ENCODE measurements at regions not wholly inside any gene's neighbourhood (a gene's known extent, or its start where the extent isn't known, plus 50 kb on each side); places are given as distances from the start of the nearest gene placed in this dataset.

DNA sequence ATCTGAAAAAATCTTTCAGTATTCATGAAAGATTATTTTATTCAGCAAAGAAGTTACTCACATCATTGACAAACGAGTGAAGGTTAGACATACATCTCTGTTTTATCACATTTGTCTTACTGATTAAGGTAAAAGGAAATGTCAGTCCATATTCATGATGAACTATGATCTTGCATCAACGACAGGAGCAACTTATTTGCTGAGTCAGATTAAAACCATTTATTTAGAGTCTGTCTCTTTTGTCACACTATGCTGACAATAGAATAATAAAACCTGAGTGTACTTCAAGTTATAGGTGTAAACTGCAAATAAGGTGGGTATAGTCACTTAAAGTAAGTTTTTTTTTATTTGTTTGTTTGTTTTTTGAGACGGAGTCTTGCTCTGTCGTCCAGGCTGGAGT lies 216.5 kb upstream of the SEMA3C start:
- H3K9me3 ChIP-seq = no peaks in the 10 kb centered on the region
- no peak overlapping the region for H3K4me3 ChIP-seq
- no peak for ATAC-seq
- no peak overlapping the region for H3K27ac ChIP-seq
- H3K4me1 ChIP-seq = no peaks in the 10 kb centered on the region
- no peaks in the 10 kb centered on the region for H3K36me3 ChIP-seq
- no peaks in the 10 kb centered on the region for H3K27me3 ChIP-seq
- intact Hi-C loops (cut with DNase I) = no loop called here
- no peak for DNase-seq
- TF ChIP-seq, protein P1, sequence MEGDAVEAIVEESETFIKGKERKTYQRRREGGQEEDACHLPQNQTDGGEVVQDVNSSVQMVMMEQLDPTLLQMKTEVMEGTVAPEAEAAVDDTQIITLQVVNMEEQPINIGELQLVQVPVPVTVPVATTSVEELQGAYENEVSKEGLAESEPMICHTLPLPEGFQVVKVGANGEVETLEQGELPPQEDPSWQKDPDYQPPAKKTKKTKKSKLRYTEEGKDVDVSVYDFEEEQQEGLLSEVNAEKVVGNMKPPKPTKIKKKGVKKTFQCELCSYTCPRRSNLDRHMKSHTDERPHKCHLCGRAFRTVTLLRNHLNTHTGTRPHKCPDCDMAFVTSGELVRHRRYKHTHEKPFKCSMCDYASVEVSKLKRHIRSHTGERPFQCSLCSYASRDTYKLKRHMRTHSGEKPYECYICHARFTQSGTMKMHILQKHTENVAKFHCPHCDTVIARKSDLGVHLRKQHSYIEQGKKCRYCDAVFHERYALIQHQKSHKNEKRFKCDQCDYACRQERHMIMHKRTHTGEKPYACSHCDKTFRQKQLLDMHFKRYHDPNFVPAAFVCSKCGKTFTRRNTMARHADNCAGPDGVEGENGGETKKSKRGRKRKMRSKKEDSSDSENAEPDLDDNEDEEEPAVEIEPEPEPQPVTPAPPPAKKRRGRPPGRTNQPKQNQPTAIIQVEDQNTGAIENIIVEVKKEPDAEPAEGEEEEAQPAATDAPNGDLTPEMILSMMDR (IDR thresholded peaks at IDR 0.05) = no peak

DNA sequence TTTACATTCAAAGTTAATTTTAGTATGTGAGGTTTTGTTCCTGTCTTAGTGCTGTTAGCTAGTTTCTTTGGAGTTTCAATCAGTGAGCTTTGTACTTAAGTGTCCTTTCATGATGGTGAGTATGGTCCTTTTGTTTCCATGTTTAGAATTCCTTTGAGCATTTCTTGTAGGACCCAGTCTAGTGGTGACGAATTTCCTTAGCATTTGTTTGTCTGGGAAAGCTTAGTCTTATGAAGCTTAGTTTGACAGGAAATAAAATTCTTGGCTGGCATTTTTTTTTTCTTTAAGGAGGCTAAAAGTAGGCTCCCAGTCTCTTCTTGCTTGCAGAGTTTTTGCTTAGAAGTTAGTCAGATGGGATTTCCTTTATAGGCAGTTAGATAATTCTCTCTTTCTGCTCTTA lies 209.2 kb upstream of the SEMA3C start:
- H3K4me3 ChIP-seq = no peak overlapping the region
- TF ChIP-seq, protein P1 (IDR thresholded peaks at IDR 0.05) = no peak
- intact Hi-C loops (cut with DNase I) = no loop called here
- no peaks in the 10 kb centered on the region for H3K9me3 ChIP-seq
- DNase-seq (no peak), ATAC-seq (no peak)
- no peaks in the 10 kb centered on the region for H3K27me3 ChIP-seq
- H3K4me1 ChIP-seq = no peaks in the 10 kb centered on the region
- no peak overlapping the region for H3K27ac ChIP-seq
- no peaks in the 10 kb centered on the region for H3K36me3 ChIP-seq

DNA sequence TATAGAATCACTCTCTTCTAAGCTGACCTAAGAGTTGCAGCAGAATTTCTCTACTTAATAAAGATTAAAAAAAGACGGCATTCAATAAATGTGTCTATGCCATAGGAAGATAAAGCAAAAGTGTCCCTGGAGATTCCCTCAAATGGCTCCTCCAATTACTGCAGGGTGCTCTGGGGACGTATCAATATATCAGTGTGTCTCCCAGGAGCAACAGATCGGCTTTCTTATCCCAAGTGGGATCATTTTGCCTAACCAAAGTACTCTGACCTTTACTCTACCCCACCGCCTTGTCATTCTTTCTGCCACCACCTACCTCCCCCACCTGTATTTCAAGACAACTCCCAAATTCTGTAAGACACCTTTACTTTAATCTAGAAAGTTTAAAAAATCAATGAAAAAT lies 202.0 kb upstream of the SEMA3C start:
- Histone ChIP-seq H3K27me3 (no peaks in the 10 kb centered on the region), H3K4me1 (no peaks in the 10 kb centered on the region), H3K27ac (no peak overlapping the region), H3K4me3 (no peak overlapping the region), H3K9me3 (no peaks in the 10 kb centered on the region), H3K36me3 (no peaks in the 10 kb centered on the region)
- ATAC-seq (no peak), DNase-seq (no peak)
- intact Hi-C loops (cut with DNase I) = no loop called here
- TF ChIP-seq, protein P1 (IDR thresholded peaks at IDR 0.05) = no peak

DNA sequence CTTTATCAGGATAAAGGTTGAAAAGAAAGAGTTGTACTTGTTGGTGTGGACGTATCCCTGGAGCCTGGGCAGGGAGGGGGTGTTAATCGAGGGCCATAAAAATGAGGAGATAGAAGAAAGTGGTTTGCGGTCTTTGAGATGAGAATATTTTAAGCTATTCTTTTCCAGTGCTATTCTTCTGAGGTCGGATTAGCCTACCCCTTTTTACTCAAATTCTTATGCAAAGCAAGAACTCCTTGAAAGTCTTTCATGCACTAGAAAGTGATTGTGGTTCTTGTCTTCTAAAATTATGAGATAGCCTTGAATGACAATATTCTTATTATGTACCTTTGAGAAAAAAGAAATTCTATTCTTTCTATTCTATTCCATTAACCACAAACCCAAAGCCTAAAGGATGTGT lies 201.3 kb upstream of the SEMA3C start:
- H3K9me3 ChIP-seq = no peaks in the 10 kb centered on the region
- no peak for DNase-seq
- intact Hi-C loops (cut with DNase I) = no loop called here
- no peak overlapping the region for H3K4me3 ChIP-seq
- no peak for ATAC-seq
- no peaks in the 10 kb centered on the region for H3K27me3 ChIP-seq
- no peaks in the 10 kb centered on the region for H3K4me1 ChIP-seq
- no peak overlapping the region for H3K27ac ChIP-seq
- TF ChIP-seq, protein P1 (IDR thresholded peaks at IDR 0.05) = no peak
- no peaks in the 10 kb centered on the region for H3K36me3 ChIP-seq

DNA sequence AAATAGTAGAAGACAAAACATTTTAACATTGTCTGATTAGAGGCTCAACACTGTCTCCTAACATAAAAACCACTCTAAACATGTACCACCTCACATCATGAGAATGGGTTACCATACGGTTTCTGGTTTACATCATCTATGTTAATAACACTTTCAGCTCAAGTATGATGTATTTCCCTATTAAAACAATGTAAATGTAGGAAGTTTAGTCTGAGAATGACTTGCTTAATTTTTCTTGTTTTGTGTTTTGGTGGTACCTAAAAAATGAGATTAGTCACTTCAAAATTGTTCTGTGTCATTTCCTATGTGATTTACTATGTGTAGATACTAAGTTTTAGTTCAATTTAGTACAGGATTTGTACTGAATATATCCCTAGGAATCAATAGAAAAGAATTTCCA lies 195.8 kb upstream of the SEMA3C start:
- TF ChIP-seq, protein P1 (IDR thresholded peaks at IDR 0.05) = no peak
- intact Hi-C loops (cut with DNase I) = no loop called here

DNA sequence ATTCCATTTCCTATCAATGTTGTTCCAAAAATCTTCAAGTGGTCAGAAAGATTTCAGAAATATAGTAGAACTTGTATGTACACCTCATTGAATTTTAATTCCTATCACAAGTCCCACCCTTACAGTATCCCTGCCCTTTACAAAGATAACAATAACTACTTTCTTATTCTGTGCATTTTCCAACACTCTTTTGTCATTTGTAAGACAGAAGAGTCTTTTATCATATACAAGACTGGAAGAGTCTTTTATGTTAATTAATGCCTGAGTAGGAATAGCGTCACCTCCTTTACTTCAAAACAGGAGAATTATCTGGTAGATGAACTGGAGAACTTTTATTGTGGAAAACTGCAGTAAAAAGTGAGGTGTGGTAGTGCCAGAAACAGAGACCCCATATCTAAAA lies 193.9 kb upstream of the SEMA3C start:
- intact Hi-C loops (cut with DNase I) = no loop called here
- ATAC-seq = no peak
- TF ChIP-seq, protein P1 (IDR thresholded peaks at IDR 0.05) = no peak
- DNase-seq = no peak
- Histone ChIP-seq H3K4me3 (no peak overlapping the region), H3K27ac (no peak overlapping the region), H3K4me1 (no peaks in the 10 kb centered on the region), H3K9me3 (no peaks in the 10 kb centered on the region), H3K27me3 (no peaks in the 10 kb centered on the region), H3K36me3 (no peaks in the 10 kb centered on the region)

More for the DNA sequence above, 195.8 kb upstream of the SEMA3C start:
- DNase-seq = no peak
- Histone ChIP-seq H3K4me1 (no peaks in the 10 kb centered on the region), H3K27ac (no peak overlapping the region), H3K4me3 (no peak overlapping the region), H3K27me3 (no peaks in the 10 kb centered on the region), H3K36me3 (no peaks in the 10 kb centered on the region), H3K9me3 (no peaks in the 10 kb centered on the region)
- ATAC-seq = no peak
